Astrocyte (in vitro differentiated cells and primary cell): ENCODE measurements at regions not wholly inside any gene's neighbourhood (a gene's known extent, or its start where the extent isn't known, plus 50 kb on each side); places are given as distances from the start of the nearest gene placed in this dataset.

Experiments
- EZH2 ChIP-seq: IDR thresholded peaks from 2 replicates; pipeline ENCODE4 v1.6.1; 2012; ENCODE audit warnings: mild to moderate bottlenecking, low read length, inconsistent platforms; ENCODE audit not compliant: insufficient read depth
- TF ChIP-seq, protein P1 (sequence below): IDR thresholded peaks from 2 replicates; pipeline ENCODE4 v1.5.1; 2011; ENCODE audit warnings: low read depth, mild to moderate bottlenecking, inconsistent platforms, low read length, moderate library complexity; ENCODE audit not compliant: insufficient read depth

DNA sequence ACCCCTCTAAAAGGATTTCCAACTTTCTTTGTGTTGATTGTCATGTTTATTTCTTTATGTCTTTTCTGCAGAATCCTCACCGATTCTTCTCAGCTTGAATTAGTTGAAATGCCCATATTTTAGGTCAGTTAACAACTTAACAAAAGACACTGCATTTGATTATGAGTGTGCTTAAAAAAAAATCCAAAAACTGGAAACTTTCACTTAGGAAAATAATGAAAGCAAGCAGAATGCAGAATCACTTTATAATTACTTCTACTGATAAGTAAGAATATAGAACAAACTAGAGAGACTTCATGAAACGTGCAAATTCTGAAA, 111.0 kb upstream of the PTPN13 start:
- TF ChIP-seq, protein P1, sequence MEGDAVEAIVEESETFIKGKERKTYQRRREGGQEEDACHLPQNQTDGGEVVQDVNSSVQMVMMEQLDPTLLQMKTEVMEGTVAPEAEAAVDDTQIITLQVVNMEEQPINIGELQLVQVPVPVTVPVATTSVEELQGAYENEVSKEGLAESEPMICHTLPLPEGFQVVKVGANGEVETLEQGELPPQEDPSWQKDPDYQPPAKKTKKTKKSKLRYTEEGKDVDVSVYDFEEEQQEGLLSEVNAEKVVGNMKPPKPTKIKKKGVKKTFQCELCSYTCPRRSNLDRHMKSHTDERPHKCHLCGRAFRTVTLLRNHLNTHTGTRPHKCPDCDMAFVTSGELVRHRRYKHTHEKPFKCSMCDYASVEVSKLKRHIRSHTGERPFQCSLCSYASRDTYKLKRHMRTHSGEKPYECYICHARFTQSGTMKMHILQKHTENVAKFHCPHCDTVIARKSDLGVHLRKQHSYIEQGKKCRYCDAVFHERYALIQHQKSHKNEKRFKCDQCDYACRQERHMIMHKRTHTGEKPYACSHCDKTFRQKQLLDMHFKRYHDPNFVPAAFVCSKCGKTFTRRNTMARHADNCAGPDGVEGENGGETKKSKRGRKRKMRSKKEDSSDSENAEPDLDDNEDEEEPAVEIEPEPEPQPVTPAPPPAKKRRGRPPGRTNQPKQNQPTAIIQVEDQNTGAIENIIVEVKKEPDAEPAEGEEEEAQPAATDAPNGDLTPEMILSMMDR = no peak
- TF ChIP-seq EZH2 = no peak
